Osteocyte (in vitro differentiated cells): ENCODE measurements at regions not wholly inside any gene's neighbourhood (a gene's known extent, or its start where the extent isn't known, plus 50 kb on each side); places are given as distances from the start of the nearest gene placed in this dataset.
"Not testable (repeated sequence)": the region's sequence is repeated elsewhere in the genome, so short reads cannot be mapped to it uniquely, and the experiment has no call there.

Experiments
- DNase-seq: peaks from one replicate; pipeline ENCODE4 v3.0.0; 2021; ENCODE audit warnings: mixed read lengths; ENCODE audit not compliant: unreplicated experiment; ENCODE audit errors: extremely low spot score
- H3K27ac Mint-ChIP-seq: one replicate; pipeline ENCODE4 v1.8.0; 2021; ENCODE audit warnings: mild to moderate bottlenecking, mixed read lengths; ENCODE audit not compliant: unreplicated experiment
- H3K27me3 Mint-ChIP-seq: one replicate; pipeline ENCODE4 v1.8.0; 2021; ENCODE audit warnings: mixed read lengths; ENCODE audit not compliant: unreplicated experiment
- H3K36me3 Mint-ChIP-seq: one replicate; pipeline ENCODE4 v1.8.0; 2021; ENCODE audit warnings: mixed read lengths; ENCODE audit not compliant: unreplicated experiment
- H3K4me1 Mint-ChIP-seq: one replicate; pipeline ENCODE4 v1.8.0; 2021; ENCODE audit warnings: mixed read lengths; ENCODE audit not compliant: unreplicated experiment
- H3K4me3 Mint-ChIP-seq: one replicate; pipeline ENCODE4 v1.8.0; 2021; ENCODE audit warnings: mild to moderate bottlenecking, moderate library complexity, mixed read lengths; ENCODE audit not compliant: unreplicated experiment
- H3K9me3 Mint-ChIP-seq: one replicate; pipeline ENCODE4 v1.8.0; 2021; ENCODE audit warnings: mixed read lengths; ENCODE audit not compliant: unreplicated experiment
- CTCF ChIP-seq: fragments of 200-600 bp; sonication (generic); IDR thresholded peaks from 2 replicates; pipeline ENCODE4 v1.5.0; 2021; ENCODE audit warnings: antibody characterized with exemption, mild to moderate bottlenecking, moderate library complexity

GRCh38 chr11:25252854-25253253 lies 756.0 kb downstream of the LUZP2 start:
- no peak overlapping the region for H3K27ac Mint-ChIP-seq
- TF ChIP-seq CTCF = no peak
- peaks cover under 1% of the 10 kb centered on the region for H3K4me1 Mint-ChIP-seq
- no peak overlapping the region for H3K4me3 Mint-ChIP-seq
- H3K36me3 Mint-ChIP-seq = no peaks in the 10 kb centered on the region
- DNase-seq = no peak
- no peaks in the 10 kb centered on the region for H3K9me3 Mint-ChIP-seq
- no peaks in the 10 kb centered on the region for H3K27me3 Mint-ChIP-seq

- not testable (repeated sequence) for H3K4me1 Mint-ChIP-seq, H3K9me3 Mint-ChIP-seq, DNase-seq, H3K4me3 Mint-ChIP-seq, H3K36me3 Mint-ChIP-seq, H3K27ac Mint-ChIP-seq, H3K27me3 Mint-ChIP-seq
Observed at GRCh38 chr11:25263861-25264260, 767.0 kb downstream of the LUZP2 start.

GRCh38 chr11:25271301-25271700 lies 774.4 kb downstream of the LUZP2 start:
- Mint-ChIP-seq H3K4me1 (no peaks in the 10 kb centered on the region), H3K4me3 (no peak overlapping the region), H3K9me3 (no peaks in the 10 kb centered on the region), H3K27me3 (no peaks in the 10 kb centered on the region), H3K27ac (no peak overlapping the region), H3K36me3 (no peaks in the 10 kb centered on the region)
- TF ChIP-seq CTCF = no peak
- DNase-seq = no peak

- H3K9me3 Mint-ChIP-seq = no peaks in the 10 kb centered on the region
- no peak for TF ChIP-seq CTCF
- no peaks in the 10 kb centered on the region for H3K27me3 Mint-ChIP-seq
- no peaks in the 10 kb centered on the region for H3K4me1 Mint-ChIP-seq
- no peaks in the 10 kb centered on the region for H3K36me3 Mint-ChIP-seq
- no peak overlapping the region for H3K4me3 Mint-ChIP-seq
- no peak overlapping the region for H3K27ac Mint-ChIP-seq
- DNase-seq = no peak
Observed at GRCh38 chr11:25272214-25272613, 775.4 kb downstream of the LUZP2 start.

GRCh38 chr11:25280821-25281220 lies 784.0 kb downstream of the LUZP2 start:
- not testable (repeated sequence) for H3K36me3 Mint-ChIP-seq, H3K27ac Mint-ChIP-seq, H3K4me3 Mint-ChIP-seq, DNase-seq, H3K4me1 Mint-ChIP-seq, H3K27me3 Mint-ChIP-seq
- H3K9me3 Mint-ChIP-seq = peaks cover 13% of the 10 kb centered on the region

GRCh38 chr11:25293166-25293565 lies 796.3 kb downstream of the LUZP2 start:
- no peak for DNase-seq
- no peaks in the 10 kb centered on the region for H3K4me1 Mint-ChIP-seq
- TF ChIP-seq CTCF = no peak
- no peak overlapping the region for H3K27ac Mint-ChIP-seq
- no peaks in the 10 kb centered on the region for H3K9me3 Mint-ChIP-seq
- H3K36me3 Mint-ChIP-seq = no peaks in the 10 kb centered on the region
- H3K4me3 Mint-ChIP-seq = no peak overlapping the region
- H3K27me3 Mint-ChIP-seq = peaks cover 5% of the 10 kb centered on the region
